Vagina (tissue), 2 donors: ENCODE measurements at regions not wholly inside any gene's neighbourhood (a gene's known extent, or its start where the extent isn't known, plus 50 kb on each side); places are given as distances from the start of the nearest gene placed in this dataset.

Source experiments
- POLR2A ChIP-seq, 2 donors: fragments of 450-650 bp; IDR thresholded peaks; one replicate each; pipeline ENCODE4 v1.6.1; 2017; ENCODE audit warnings: antibody characterized with exemption in 2 of 2, mild to moderate bottlenecking in 2 of 2, moderate library complexity in 2 of 2
- POLR2AphosphoS5 ChIP-seq, 2 donors: sonication (generic); formaldehyde crosslinking; IDR thresholded peaks; one replicate each; pipeline ENCODE4 v1.9.0; 2017; ENCODE audit warnings: antibody characterized with exemption in 2 of 2, mild to moderate bottlenecking in 2 of 2, low read depth in 1 of 2; ENCODE audit not compliant: insufficient read depth in 1 of 2
- TF ChIP-seq, protein P1 (sequence below), 3 experiments: fragments of 450-650 bp in 2 of 3; fragments of 200-600 bp in 1 of 3; sonication (generic) in 1 of 3; IDR thresholded peaks; one replicate each; pipeline ENCODE4 v1.5.1; 2017 to 2019; ENCODE audit warnings: antibody characterized with exemption in 3 of 3, mild to moderate bottlenecking in 2 of 3, moderate library complexity in 2 of 3

DNA sequence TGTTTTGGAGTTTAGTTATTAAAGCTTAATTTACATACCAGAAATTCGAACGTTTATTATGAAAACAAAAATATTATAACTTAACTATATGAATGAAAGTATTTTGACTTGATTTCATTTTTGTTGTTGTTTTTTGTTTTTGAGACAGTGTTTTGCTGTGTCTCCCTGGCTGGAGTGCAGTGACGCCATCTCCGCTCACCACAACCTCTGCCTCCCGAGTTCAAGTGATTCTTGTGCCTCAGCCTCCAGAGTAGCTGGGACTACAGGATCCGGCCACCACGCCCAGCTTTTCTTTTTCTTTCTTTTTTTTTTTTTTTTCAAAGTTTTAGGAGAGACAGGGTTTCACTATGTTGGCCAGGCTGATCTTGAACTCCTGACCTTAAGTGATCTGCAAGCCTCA is 392.6 kb downstream of the PCDH17 start:
- TF ChIP-seq POLR2A (IDR thresholded peaks at IDR 0.05) (no peak), POLR2AphosphoS5 (IDR thresholded peaks at IDR 0.05; ENCODE audit: insufficient read depth in 1 of 2, low read depth in 1 of 2) (no peak)
- TF ChIP-seq, protein P1, sequence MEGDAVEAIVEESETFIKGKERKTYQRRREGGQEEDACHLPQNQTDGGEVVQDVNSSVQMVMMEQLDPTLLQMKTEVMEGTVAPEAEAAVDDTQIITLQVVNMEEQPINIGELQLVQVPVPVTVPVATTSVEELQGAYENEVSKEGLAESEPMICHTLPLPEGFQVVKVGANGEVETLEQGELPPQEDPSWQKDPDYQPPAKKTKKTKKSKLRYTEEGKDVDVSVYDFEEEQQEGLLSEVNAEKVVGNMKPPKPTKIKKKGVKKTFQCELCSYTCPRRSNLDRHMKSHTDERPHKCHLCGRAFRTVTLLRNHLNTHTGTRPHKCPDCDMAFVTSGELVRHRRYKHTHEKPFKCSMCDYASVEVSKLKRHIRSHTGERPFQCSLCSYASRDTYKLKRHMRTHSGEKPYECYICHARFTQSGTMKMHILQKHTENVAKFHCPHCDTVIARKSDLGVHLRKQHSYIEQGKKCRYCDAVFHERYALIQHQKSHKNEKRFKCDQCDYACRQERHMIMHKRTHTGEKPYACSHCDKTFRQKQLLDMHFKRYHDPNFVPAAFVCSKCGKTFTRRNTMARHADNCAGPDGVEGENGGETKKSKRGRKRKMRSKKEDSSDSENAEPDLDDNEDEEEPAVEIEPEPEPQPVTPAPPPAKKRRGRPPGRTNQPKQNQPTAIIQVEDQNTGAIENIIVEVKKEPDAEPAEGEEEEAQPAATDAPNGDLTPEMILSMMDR (IDR thresholded peaks at IDR 0.05) = no peak
